PC-9 (cell line): ENCODE measurements at regions not wholly inside any gene's neighbourhood (a gene's known extent, or its start where the extent isn't known, plus 50 kb on each side); places are given as distances from the start of the nearest gene placed in this dataset.

Experiments used
- EZH2 ChIP-seq: fragments of 200-600 bp; sonication (generic); IDR thresholded peaks from 2 replicates; pipeline ENCODE4 v1.8.0; 2017; ENCODE audit warnings: antibody characterized with exemption, low read depth
- TF ChIP-seq, protein P1 (sequence below): fragments of 200-600 bp; sonication (generic); conservative IDR thresholded peaks from 2 replicates; pipeline ENCODE4 v1.6.1; 2017; ENCODE audit warnings: mixed run types, antibody characterized with exemption, mild to moderate bottlenecking, moderate library complexity

DNA sequence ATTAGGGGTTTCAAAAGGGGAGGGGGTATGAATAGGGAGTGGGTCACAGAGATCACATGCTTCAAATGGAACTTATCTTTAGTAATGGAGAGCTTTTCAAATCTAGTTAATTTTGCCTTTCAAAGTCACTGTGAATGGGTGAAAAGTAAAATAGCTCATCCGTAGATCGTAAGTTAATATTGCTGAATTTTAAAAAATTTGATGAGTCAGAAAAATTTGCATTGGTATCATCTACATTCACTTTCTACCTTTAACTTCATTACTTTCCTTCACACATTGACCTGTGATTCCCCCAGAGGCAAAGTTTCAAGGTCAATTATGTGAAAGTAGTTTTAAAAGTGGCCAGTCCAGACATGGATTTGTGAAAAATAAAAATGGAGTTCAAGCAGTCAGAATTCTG lies 139.0 kb upstream of the SLC35B3 start:
- no peak for TF ChIP-seq EZH2
- TF ChIP-seq, protein P1, sequence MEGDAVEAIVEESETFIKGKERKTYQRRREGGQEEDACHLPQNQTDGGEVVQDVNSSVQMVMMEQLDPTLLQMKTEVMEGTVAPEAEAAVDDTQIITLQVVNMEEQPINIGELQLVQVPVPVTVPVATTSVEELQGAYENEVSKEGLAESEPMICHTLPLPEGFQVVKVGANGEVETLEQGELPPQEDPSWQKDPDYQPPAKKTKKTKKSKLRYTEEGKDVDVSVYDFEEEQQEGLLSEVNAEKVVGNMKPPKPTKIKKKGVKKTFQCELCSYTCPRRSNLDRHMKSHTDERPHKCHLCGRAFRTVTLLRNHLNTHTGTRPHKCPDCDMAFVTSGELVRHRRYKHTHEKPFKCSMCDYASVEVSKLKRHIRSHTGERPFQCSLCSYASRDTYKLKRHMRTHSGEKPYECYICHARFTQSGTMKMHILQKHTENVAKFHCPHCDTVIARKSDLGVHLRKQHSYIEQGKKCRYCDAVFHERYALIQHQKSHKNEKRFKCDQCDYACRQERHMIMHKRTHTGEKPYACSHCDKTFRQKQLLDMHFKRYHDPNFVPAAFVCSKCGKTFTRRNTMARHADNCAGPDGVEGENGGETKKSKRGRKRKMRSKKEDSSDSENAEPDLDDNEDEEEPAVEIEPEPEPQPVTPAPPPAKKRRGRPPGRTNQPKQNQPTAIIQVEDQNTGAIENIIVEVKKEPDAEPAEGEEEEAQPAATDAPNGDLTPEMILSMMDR, result no peak
